22Rv1 (cell line): ENCODE measurements at regions not wholly inside any gene's neighbourhood (a gene's known extent, or its start where the extent isn't known, plus 50 kb on each side); places are given as distances from the start of the nearest gene placed in this dataset.

Experiments
- ZFX ChIP-seq: fragments of 450-650 bp; IDR thresholded peaks from 2 replicates; pipeline ENCODE4 v1.6.1; 2017; ENCODE audit warnings: antibody characterized with exemption, borderline replicate concordance
- TF ChIP-seq, protein P1 (sequence below): fragments of 450-650 bp; IDR thresholded peaks from 2 replicates; pipeline ENCODE4 v1.5.1; 2017; ENCODE audit warnings: mild to moderate bottlenecking

DNA sequence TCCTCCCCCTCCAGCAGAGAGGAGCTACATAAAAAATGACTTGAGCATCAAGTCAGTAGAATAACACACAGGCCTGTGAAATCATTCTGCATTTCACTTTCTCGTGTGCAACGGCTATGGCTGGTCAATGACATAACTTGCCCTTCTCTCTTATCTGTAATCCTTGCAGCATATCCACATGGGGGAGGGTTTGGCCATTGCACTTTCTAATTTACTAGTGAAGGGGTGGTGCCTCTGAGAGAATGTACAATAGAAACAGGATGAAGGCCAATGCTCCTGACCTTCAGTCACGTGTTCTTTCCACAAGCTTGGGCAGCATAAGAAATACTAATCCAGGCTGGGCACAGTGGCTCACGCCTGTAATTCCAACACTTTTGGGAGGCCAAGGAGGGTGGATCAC, 641.0 kb upstream of the ARGLU1 start:
- TF ChIP-seq, protein P1, sequence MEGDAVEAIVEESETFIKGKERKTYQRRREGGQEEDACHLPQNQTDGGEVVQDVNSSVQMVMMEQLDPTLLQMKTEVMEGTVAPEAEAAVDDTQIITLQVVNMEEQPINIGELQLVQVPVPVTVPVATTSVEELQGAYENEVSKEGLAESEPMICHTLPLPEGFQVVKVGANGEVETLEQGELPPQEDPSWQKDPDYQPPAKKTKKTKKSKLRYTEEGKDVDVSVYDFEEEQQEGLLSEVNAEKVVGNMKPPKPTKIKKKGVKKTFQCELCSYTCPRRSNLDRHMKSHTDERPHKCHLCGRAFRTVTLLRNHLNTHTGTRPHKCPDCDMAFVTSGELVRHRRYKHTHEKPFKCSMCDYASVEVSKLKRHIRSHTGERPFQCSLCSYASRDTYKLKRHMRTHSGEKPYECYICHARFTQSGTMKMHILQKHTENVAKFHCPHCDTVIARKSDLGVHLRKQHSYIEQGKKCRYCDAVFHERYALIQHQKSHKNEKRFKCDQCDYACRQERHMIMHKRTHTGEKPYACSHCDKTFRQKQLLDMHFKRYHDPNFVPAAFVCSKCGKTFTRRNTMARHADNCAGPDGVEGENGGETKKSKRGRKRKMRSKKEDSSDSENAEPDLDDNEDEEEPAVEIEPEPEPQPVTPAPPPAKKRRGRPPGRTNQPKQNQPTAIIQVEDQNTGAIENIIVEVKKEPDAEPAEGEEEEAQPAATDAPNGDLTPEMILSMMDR, result no peak
- TF ChIP-seq ZFX, result no peak
